PC-9 (cell line): ENCODE measurements at regions not wholly inside any gene's neighbourhood (a gene's known extent, or its start where the extent isn't known, plus 50 kb on each side); places are given as distances from the start of the nearest gene placed in this dataset.
A peak's percentile ranks its signal among the peaks of the same experiment; 100 is the strongest.

Experiments used
- BruUV-seq: library from RNA; stranded (reverse); fragments of 400-500 nt; replicated peaks from 2 replicates; lab custom pipeline; 2021; lab: Mats Ljungman, UMichigan
- CTCF ChIA-PET: fragments of 300-600 bp; sonication (Branson Sonifier 250); formaldehyde crosslinking; loops from one replicate; lab custom pipeline; 2022; ENCODE audit warnings: antibody characterized with exemption; lab: Charles Lee
- POLR2A ChIA-PET: fragments of 300-600 bp; sonication (Branson Sonifier 250); formaldehyde crosslinking; loops from one replicate; lab custom pipeline; 2022; ENCODE audit warnings: antibody characterized with exemption; ENCODE audit not compliant: unreplicated experiment; lab: Charles Lee
- DNase-seq, 2 experiments: peaks; one replicate each; pipeline versions ENCODE4 v3.0.0 to v3.0.0-alpha.2; 2015 to 2022; ENCODE audit warnings: mixed read lengths in 1 of 2
- H2AFZ ChIP-seq: fragments of 200-600 bp; sonication (generic); 2 replicates; pipeline ENCODE4 v1.8.1; 2017; ENCODE audit warnings: antibody characterized with exemption
- H3F3A ChIP-seq: fragments of 200-600 bp; sonication (generic); 2 replicates; pipeline ENCODE4 v1.8.1; 2017; ENCODE audit warnings: antibody characterized with exemption, mild to moderate bottlenecking, low read depth; ENCODE audit not compliant: insufficient read depth
- H3K27ac ChIP-seq: fragments of 200-600 bp; sonication (generic); 2 replicates; pipeline ENCODE4 v1.6.1; 2016; ENCODE audit warnings: mixed run types
- H3K27me3 ChIP-seq: fragments of 200-600 bp; sonication (generic); 2 replicates; pipeline ENCODE4 v1.6.1; 2016; ENCODE audit warnings: low read depth, mixed run types; ENCODE audit not compliant: insufficient read depth
- H3K36me3 ChIP-seq: fragments of 200-600 bp; sonication (generic); 2 replicates; pipeline ENCODE4 v1.6.1; 2016; ENCODE audit warnings: low read depth, mixed run types
- H3K4me1 ChIP-seq: fragments of 200-600 bp; sonication (generic); replicated peaks from 2 replicates; pipeline ENCODE4 v1.6.1; 2016; ENCODE audit warnings: mixed run types; ENCODE audit not compliant: insufficient read depth
- H3K4me2 ChIP-seq: fragments of 200-600 bp; sonication (generic); 2 replicates; pipeline ENCODE4 v1.6.1; 2017; ENCODE audit warnings: mixed run types
- H3K4me3 ChIP-seq: fragments of 200-600 bp; sonication (generic); 2 replicates; pipeline ENCODE4 v1.6.1; 2016; ENCODE audit warnings: mixed run types
- H3K79me2 ChIP-seq: fragments of 200-600 bp; sonication (generic); 2 replicates; pipeline ENCODE4 v1.6.1; 2017; ENCODE audit warnings: low read depth, mixed run types
- H3K9me2 ChIP-seq: fragments of 200-600 bp; sonication (generic); 2 replicates; pipeline ENCODE4 v1.8.1; 2017; ENCODE audit warnings: mild to moderate bottlenecking; ENCODE audit not compliant: insufficient read depth
- H3K9me3 ChIP-seq: fragments of 200-600 bp; sonication (generic); 2 replicates; pipeline ENCODE4 v1.8.1; 2016; ENCODE audit warnings: low read depth; ENCODE audit not compliant: insufficient read depth
- H4K20me1 ChIP-seq: fragments of 200-600 bp; sonication (generic); 2 replicates; pipeline ENCODE4 v1.8.1; 2017; ENCODE audit not compliant: insufficient read depth
- CTCF ChIP-seq: fragments of 200-600 bp; sonication (generic); conservative IDR thresholded peaks from 2 replicates; pipeline ENCODE4 v1.6.1; 2017; ENCODE audit warnings: mixed run types, antibody characterized with exemption, mild to moderate bottlenecking, moderate library complexity
- EZH2 ChIP-seq: fragments of 200-600 bp; sonication (generic); IDR thresholded peaks from 2 replicates; pipeline ENCODE4 v1.8.0; 2017; ENCODE audit warnings: antibody characterized with exemption, low read depth
- intact Hi-C: fragments of 100-400 bp; cut with micrococcal nuclease; formaldehyde crosslinking; loops from one replicate; pipeline ENCODE4 v1.10.0; 2022; ENCODE audit not compliant: unreplicated experiment

GRCh38 chr19:29467824-29468401 is 57.9 kb upstream of the VSTM2B start:
- peak; percentile 20 to 48 for DNase-seq
- intact Hi-C loops, result loop anchor here (5.0 kb wide), 2 partner anchors 129 to 249 kb away; partner anchors contain the start of gene C19orf12
- Histone ChIP-seq H3K27me3 (peaks cover 9% of the 10 kb centered on the region; the same call in 1 of the 2 replicates), H3K4me3 (no peak overlapping the region), H2AFZ (no peak overlapping the region), H3K79me2 (no peaks in the 10 kb centered on the region), H3K4me2 (no peak overlapping the region), H3K36me3 (no peaks in the 10 kb centered on the region), H3K9me3 (no peaks in the 10 kb centered on the region), H3K4me1 (no peaks in the 10 kb centered on the region), H3F3A (no peaks in the 10 kb centered on the region), H3K9me2 (no peaks in the 10 kb centered on the region), H3K27ac (no peak overlapping the region), H4K20me1 (no peaks in the 10 kb centered on the region)
- POLR2A ChIA-PET, result interaction anchor here (0.6 kb wide), 1 partner anchor 474 kb away, joined by 12 read pairs; the partner anchor contains the start of gene URI1
- TF ChIP-seq EZH2 (no peak), CTCF (peak; percentile 63)
- CTCF ChIA-PET, result interaction anchor here (0.7 kb wide), 1 partner anchor 336 kb away, joined by 4 read pairs; no protein-coding TSS in a partner anchor
- BruUV-seq, result no TSS peak

- no peak overlapping the region for H3K27ac ChIP-seq
- POLR2A ChIA-PET, result no interaction called here
- intact Hi-C loops, result no loop called here
- H3K27me3 ChIP-seq, result peaks cover 70% of the 10 kb centered on the region
- H2AFZ ChIP-seq, result no peak overlapping the region
- H3K36me3 ChIP-seq, result no peaks in the 10 kb centered on the region
- no peaks in the 10 kb centered on the region for H3K4me1 ChIP-seq
- no TSS peak for BruUV-seq
- no peak overlapping the region for H3K4me3 ChIP-seq
- H3K4me2 ChIP-seq, result no peak overlapping the region
- H3K79me2 ChIP-seq, result no peaks in the 10 kb centered on the region
- CTCF ChIA-PET, result no interaction called here
- no peak for DNase-seq
- H3K9me2 ChIP-seq, result no peaks in the 10 kb centered on the region
- H3F3A ChIP-seq, result no peaks in the 10 kb centered on the region
- no peak for TF ChIP-seq CTCF
- TF ChIP-seq EZH2, result no peak
- no peaks in the 10 kb centered on the region for H4K20me1 ChIP-seq
- H3K9me3 ChIP-seq, result no peaks in the 10 kb centered on the region
Observed at GRCh38 chr19:29475469-29475868, 50.3 kb upstream of the VSTM2B start.
